GDM1 (cell line): ENCODE measurements at regions not wholly inside any gene's neighbourhood (a gene's known extent, or its start where the extent isn't known, plus 50 kb on each side); places are given as distances from the start of the nearest gene placed in this dataset.
"Not testable (repeated sequence)": the region's sequence is repeated elsewhere in the genome, so short reads cannot be mapped to it uniquely, and the experiment has no call there.

Source experiments
- DNase-seq: peaks from one replicate; lab custom pipeline; 2025; lab: John Stamatoyannopoulos, UW

DNA sequence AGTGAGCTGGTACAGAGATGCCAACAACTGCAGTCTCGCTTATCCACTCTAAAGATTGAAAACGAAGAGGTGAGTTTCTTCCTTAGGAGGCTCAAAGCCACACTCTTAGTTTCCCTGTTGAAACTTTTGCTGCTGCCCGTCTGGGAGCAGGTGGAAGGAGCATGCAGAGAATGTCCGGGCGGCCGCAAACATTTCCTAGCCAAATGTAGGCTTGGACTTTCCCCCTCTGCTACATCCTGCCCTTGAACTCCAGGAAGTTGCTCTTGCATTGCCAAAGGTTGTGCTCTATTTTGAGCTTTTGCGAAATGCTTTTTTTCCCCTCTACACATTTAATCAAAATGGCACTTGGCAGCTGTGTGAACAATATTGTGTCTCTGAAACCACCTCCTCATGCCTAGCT is 65.0 kb upstream of the IKBKE start:
- DNase-seq = not testable (repeated sequence)

DNA sequence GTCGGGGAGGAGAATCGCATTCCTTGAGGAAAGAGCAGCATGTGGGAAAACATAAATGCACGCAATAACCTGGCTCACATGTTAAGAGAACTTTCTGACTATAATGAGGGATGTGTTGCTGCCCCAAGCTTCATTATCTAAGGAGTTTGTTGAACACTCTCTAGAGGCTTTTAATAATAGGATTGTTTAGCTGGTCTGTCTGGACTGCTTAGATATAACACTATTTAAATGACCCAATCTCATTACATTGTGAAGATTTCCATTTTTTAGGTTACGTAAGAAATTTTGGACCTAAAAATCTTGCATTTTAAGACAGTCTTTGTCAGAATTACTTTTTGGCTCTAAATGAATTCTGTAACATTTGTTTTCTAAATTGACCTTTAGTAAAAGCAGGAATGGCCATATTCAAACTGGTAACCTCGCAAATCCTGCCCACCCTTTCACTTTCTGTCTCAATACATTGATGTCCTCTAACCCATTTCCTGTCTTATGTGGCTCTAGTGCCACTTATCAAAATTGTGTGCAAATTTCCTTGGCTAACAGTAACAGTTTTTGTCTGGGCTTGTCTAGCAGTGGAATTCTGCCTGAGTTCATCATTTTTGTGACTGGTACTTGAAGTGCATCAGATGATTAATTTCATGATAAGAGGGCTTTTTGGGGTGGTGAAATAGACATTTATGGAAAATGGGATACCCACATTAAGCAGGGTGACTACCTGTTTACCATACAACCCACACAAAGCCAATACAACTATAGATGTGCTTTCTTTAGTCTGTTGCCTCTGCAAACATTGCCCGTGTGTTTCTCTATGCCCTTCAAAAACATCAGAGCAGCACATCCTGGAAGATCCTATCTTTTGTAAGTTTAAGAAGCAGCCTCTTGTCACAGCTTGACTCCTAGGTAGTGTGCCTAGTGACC is 61.6 kb upstream of the IKBKE start:
- not testable (repeated sequence) for DNase-seq

DNA sequence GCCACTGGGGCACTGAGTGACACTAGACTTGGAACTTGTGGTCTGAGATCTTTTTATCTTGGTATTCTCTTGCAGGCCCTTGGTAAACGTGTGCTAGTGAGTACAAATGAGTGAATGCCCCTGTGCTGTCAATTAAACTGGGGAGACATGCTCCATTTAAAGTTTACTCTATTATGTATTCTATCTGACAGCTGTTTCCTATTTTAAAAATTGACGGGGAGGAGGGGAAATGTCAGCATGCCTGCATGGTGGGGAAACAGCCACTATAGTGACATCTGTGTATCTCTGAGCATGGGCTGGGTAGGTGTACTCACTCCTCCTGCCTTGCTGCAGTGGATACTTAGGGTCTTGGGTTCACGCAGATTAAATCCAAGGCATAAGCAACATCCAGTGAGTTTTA is 59.0 kb upstream of the IKBKE start:
- DNase-seq = no peak

DNA sequence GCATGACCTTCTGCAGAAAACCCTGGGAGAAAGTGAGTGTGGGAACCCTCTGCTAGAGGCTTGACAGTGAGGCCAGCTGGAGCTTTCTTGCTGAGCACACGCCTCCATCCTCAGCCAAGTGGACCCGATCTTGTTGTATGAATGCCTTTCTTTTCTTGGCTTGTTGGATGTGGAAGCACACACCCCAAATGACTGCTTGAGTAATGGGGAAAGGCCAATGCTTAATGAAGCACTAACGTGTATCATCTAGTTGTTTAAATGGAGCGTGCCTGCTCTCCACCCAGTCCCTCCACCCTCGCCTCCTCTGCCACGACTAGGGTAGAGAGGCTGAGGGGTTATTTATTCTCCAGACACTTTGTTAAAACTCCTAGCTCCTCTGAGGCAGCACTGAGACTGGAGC is 54.3 kb upstream of the IKBKE start:
- DNase-seq = no peak

DNA sequence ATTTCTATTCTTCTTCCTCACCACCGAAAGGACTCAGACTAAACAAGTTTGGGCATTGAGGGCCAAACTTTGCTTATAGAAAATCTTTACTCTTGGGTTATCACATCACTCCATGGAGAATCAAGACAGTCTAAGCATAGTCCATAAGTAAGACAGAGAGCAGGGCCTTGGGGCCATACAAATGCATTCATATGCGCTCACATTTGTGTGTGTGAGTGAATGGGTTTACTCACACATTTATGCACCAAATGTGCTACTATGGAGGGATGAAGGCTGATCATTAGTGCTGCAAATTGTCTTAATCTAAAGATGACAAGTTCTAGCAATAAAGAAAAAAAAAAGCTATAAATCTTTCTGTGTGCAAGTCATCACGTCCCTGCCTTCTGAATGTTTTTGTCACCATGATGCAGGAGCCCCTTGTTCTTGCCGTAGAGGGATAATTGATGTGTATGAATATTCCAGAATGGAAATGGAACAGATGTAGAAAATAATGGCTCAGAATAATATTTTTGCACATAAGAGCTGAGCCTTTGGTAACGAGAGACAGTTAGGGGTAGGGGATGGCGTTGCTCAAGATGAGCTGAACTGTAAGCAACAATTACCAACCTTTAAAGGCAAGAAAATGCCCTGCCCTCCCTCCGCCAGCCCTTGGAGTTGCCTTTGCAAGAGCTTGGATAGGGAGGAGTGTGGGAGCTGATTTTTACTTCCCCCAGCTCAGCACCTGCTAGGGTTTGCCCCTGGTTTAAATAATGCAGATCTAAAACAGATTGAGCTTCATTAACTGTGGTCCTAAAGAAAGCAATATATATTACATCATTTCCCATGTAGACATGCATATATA is 52.3 kb upstream of the IKBKE start:
- no peak for DNase-seq

DNA sequence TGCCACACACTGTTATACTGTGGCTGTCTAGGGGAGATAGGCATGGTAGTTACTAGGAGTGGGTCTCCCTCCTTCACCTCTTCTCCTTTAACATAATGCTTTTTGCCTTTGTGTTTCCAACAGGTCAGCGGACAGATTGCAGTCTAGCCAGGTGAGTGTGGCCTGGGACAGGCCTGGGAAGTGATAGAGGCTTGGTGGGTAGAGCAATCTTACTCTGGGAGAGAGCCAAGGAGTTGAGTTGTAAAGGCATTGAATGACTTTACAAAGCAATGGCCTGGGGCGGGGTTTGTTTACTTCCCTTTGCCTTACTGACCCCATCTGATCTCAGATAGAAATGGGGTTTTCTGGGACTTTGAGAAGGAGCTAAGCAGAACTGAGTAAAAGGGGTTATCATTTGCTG is 51.0 kb upstream of the IKBKE start:
- no peak for DNase-seq

DNA sequence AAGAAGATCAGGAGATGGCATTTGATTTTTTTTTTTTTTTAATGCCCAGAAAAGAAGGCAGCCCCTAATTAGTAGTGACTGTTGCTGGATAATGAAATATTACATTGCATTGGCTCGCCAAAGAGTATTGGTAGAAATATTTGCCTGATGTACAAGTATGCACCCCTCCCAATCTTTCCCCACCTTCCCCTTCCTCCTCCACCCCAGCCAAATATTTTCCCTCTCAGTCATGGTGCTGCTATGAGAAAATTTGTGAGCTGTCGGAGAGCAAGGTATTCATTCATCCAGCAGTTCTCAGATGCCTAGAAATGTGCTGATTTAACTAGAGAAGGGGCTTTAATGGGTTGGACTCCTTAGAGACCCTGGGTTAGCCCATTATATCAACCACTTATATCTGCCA is 50.5 kb upstream of the IKBKE start:
- no peak for DNase-seq

DNA sequence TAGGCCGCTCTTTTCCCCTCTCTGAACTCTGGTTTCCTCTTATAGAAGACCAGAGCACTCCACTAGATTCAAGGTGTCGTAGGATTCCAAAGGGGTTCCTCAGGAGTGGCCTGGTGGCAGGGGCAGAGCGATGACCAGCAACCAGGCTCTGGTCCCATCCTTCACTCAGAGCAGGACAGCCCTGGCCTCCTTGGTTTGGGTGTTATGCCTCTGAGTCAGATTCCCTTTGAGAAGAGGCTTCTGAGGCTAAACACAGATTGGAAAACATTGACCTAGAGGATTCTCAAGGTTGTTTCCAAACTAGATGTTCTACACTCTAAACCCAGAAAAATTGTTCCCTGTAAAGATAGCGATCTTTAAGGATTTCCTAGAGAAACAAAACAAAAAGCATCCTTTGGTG is 49.8 kb upstream of the IKBKE start:
- DNase-seq = no peak
